NOMO-1 treated with DMSO at 0.1 percent for 48 hours (cell line): ENCODE measurements at regions not wholly inside any gene's neighbourhood (a gene's known extent, or its start where the extent isn't known, plus 50 kb on each side); places are given as distances from the start of the nearest gene placed in this dataset.
"Not testable (repeated sequence)": the region's sequence is repeated elsewhere in the genome, so short reads cannot be mapped to it uniquely, and the experiment has no call there.

Source experiments
- DNase-seq: peaks from one replicate; lab custom pipeline; 2025; ENCODE audit not compliant: unreplicated experiment; lab: John Stamatoyannopoulos, UW

DNA sequence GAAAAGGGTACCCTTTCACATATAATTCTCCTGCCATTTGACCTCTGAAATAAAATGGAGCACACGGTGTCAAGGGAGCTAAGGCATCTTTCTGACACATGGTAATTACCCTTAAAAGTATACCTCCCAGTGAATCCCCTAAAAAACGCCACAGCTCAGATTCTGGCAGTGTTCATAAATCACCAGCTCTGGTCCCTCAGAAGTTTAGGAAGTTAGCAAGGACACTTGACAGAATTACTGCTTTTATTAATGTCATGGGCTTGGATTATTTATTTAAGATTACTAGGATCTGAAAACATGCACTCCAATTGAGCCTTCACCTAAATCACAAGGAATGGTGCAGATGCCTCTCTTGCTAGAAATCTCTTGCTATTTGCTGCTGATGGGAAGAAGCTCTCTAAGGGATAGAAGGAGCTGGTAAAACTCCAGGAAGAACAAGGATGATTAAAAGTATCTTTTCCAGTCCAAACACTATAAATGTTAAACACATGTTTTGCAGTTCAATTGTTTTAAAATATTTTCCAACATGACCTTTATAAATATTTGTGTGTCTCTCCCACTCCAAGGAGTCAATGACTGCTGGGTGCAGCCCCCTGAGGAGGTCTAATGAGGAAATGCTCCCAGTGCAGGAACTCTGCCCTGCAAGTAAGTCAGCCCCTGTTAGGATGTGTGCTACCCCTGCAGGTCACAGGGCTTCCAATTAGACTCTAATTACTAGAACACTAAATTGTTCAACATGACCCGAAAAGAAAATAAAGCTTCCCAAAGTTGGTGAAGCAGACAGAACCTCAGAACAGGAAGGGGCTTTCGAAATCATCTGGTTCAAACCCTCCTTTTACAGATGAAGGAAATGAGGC is 230.3 kb downstream of the TFAP2A start:
- peak; percentile 11 for DNase-seq

DNA sequence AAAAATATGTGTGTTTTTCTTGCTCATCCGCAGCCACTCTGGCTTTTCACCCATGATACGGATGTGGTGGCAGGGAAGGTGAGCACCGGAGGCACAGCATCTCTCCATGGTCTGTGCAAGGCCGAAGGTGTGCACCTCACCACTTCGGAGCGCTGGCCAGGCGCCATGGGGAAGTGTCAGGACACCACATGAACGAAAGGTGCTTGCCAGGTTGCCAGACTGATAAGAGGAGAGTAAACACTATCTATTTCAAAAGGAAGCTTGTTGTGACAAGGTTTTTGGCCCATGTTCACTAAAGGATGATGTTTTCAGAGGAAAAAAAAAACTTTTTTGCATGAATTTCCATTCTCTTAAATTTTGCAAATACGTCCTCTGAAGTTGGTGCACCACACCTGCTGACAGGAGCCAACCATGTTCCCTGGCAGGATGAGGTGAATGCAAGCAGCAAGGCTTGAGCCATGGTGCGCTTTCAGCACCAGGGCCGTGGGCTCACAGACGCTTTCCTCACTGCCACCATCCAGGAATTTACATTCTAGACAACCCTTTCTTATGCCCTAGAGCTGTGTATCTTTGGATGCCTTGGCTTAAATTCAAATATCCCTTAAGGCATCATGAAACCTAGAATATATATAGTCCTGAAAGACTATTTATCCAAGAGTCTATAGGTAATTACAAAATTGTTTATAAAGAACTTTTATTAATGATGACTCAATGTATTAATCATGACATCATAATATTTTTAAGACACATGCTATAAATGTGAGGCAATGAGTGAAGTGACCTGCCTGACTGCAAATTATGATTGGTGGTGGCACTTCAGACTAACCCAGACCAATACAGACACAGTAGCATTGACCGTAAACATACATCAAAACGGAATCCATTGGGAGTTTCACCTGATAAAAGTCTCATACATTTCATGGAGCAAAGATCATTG is 234.5 kb downstream of the TFAP2A start:
- no peak for DNase-seq

DNA sequence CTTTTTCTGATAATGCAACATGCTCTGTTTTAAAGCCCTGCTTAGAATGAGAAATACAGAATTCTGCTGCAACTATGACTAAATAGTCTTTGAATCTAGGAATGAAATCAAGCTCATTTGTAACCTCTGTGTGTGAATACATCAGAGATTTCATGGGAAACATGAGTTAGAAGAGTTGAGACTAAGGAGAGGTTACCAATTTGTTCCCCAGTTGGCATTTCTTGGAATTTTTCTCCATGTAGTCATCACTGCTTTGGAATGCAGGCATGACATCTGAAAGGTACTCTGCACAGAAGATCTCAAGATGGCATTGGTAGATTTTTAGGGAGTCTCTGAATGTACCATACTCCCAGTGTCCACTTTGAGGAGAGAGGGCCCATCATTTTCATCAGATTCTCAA is 237.2 kb downstream of the TFAP2A start:
- DNase-seq: no peak

DNA sequence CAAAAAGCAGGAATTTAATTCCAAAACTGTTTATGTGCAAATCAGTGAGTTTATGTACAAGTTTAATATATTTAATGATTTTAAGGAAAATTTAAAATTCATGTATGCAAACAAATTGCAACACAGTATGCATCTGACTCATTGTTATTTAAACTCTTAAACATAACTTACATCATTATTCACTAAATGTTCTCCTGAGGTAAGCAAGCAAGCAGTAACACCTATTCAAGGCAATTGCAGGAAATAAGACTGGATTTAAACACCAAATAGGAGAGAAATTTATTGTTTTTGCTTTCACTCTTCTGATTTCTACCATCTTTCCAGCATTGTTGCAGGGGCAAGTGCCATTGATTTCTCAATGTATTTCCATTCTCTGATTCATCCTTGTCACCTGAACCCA is 239.5 kb downstream of the TFAP2A start:
- no peak for DNase-seq

DNA sequence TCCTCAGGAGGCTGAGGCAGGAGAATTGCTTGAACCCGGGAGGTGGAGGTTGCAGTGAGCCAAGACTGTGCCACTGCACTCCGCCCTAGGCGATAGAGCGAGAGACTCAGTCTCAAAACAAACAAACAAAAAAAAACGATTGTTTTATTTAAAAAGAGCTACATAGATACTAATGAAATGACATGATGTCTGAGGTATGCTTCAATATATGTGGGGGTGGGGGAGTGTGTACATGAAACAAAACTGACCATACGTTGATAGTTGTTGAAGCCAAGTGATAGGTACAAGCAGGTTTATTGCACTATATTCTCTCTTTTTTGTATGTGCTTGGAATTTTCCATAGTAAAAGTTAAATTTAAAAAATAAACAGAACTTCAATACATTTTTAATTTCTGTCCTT is 240.1 kb downstream of the TFAP2A start:
- DNase-seq: no peak

DNA sequence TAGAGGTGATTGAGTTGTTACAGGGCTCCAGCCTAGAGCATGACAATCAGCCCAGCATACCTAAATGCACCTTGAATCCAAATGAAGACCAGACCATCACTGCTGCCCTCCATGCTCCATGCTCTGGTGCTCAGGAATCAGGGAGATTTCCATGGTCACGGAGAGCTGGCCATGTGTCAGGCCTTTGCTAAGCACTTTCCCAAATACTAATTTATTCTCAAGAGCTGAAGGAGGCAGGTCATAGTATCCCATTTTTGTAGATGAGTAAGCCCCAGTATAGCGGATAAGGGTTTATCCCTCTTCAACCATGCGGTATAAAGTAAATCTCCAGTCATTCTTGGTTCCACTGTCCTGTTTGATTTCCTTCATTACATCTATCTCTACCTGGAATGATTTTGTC is 240.8 kb downstream of the TFAP2A start:
- no peak for DNase-seq

DNA sequence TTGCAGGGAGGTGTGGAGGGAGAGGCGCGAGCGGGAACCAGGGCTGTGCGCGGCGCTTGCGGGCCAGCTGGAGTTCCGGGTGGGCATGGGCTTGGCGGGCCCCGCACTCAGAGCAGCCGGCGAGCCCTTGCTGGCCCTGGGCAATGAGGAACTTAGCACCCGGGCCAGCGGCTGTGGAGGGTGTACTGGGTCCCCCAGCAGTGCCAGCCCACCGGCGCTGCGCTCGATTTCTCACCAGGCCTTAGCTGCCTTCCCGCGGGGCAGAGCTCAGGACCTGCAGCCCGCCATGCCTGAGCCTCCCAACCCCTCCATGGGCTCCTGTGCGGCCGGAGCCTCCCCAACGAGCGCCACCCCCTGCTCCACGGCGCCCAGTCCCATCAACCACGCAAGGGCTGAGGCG is 243.2 kb downstream of the TFAP2A start:
- DNase-seq: not testable (repeated sequence)

DNA sequence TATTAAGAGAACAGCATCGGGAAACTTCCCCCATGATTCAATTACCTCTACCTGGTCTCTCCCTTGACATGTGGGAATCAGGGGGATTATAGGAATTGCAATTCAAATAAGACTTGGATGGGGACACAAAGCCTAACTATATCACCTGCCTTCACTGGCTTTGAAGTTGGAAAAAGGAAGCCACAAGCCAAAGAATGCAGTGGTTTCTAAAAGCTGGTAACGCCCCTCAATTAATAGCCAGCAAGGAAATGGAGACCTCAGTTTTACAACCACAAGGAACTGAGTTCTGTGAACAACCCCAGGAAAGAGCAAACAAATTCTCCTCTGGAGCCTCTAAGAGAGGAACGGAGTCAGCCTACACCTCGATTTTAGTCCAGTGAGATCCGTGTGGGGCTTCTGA is 244.1 kb downstream of the TFAP2A start:
- no peak for DNase-seq

DNA sequence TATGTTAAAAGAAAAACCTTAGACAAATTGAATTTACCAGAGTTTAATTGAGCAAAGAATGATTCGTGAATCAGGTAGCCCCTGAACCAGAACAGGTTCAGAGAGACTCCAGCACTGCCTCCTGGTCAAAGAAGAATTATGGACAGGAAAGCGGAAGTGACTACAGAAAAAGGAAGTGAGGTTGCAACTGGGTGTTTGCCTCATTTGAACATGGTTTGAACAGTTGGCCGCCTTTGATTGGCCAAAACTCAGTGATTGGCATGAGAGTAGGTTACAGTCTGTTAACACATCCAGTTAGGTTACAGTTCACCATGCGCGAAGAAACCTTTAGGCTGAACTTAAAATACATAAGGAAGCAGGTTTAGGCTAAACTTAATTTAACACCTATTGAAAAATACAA is 248.8 kb downstream of the TFAP2A start:
- DNase-seq: peak; percentile 55

DNA sequence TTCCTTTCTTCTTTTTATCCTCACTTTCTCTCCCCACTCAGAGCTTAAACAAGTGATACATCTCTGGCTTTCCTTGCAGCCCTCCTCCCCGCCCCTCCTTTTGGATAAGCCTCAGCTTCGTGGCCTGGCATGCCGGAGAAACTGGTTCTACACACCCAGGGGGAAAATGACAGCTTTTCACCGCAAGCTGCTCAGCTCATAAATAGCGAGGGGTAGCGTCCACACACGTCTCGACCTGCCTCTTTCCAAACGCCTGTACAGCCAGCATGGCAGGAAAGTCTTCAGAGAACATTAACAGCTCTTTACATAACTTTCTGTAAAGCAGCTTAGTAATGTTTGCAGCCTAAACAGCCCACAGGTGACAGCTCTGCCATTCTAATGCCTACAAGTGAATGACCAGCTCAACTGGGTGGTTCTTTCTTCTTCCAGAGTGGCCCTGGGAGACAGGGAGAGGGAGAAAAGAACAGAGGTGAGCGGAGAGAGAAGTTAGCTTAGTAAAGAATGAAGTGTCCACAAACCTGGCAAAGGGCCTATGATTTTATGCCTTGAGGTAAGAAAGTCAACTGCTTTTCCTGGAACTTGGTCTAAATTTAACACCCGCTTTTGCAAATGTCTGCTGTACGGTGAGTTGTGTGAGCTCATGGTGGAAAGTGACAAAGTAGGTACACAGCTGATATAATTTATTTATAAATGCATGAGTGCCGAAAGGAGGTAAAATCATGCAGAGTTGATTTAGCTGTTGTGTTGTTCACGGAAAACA is 251.5 kb downstream of the TFAP2A start:
- no peak for DNase-seq

DNA sequence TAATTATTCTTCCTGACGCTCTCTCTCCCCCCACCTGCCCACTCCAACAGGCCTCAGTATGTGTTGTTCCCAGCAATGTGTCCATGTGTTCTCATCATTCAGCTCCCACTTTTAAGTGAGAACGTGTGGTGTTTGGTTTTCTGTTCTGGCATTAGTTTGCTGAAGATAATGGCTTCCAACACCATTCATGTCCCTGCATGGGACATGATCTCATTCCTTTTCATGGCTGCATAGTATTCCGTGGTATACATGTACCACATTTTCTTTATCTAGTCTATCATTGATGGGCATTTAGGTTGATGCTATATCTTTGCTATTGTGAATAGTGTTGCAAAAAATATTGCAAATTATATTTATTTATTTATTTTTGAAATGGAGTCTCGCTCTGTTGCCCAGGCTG is 258.0 kb downstream of the TFAP2A start:
- no peak for DNase-seq

DNA sequence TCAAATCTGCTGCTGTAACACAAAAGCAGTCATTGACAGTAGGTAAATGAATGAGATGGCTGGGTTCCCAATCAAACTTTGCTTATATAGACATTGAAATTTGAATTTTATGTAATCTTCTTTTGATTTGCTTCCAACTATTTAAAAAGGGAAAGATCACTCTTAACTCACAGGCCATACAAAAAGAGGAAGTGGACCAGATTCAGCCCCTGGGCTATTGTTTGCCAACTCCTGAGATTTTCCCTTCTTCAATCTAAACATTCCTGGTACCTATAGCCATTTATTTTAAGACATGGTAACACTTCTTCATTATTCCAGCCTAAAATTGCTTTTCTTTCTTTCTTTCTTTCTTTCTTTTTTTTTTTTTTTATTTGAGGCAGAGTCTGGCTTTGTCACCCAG is 260.6 kb downstream of the TFAP2A start:
- DNase-seq: no peak

DNA sequence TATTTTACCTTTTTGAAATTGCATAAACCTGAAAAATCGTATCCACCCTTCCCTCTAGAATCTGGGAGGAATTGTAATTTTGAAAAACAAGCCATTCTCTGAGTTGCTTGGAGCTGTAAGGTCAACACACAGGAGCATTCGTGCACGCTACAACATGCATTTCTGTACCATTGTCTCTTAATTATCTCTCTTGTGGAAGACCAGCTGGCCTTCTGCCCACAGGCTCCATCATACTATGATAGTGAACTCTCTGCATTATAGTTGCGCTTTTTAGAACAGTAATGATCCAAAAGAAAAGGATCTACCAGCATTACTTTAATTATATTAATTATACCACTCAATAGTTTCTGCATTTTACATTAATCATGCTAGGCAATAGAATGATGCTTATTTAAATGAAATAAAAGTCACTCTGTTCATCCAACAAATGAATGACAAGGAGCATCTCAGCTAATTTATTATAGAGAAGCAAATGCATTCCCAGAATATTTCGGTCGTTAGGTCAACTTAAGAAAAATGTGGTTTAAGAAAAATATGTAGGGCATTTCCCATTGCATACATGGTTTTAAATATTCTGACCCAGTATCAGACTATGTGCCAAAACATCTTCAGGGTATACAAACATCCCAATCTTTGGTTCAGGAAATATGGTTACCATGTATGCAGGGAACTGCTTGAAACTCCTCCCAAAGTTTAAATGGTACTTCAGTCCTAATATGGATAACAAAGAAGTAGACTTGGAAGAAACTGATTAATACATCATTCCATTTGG is 263.5 kb downstream of the TFAP2A start:
- DNase-seq: no peak

DNA sequence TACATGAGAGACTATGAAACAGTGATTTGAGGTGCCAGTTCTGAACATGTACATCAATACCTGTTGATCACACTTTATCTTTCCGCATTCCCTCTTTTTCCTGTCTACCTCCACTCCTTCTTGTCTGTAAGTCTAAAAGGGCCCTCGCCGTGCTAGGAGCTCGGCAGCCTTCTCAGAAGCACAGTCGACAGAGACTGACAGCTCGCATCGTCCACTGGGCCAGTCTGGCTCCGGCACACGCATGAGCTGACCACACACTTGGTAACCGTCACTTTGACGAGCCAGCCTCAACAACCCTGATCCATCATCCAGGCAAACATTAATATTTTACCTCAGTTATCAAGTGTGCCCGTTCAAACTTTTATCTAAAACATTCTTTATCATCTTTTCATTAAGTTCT is 265.3 kb downstream of the TFAP2A start:
- no peak for DNase-seq

DNA sequence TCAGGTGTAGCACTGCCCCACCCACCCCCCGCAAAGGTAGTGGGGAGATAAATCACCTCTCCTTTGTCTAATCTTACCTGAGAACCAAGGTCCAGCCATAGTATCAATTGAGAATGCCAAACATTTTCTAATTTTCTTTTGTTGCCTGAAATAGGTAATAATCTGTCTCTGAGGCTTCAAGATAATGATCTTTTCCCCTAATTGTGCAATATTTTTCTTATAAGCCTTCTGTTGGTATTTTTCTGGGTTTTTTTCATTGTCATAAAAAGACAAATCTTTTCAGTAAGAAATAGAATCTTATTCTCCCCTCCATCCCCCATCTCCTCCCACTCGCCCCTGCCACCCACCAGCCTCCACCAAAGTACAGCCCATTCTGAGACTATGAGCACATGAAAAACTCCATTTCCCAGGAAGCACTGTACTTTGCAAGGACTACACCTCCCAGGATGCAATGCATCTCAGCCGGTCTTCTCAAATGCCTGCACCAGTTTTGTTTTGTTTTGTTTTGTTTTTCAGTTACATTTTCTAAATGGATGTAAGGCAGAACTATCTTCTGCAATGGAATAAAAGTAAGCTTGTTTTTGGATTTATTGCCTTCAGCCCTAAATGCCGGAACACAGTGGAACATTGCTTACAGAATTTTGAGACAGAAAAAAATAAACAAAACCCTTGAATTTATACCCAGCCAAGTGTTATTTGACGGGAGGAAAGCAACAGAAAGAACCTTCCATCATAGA is 268.0 kb downstream of the TFAP2A start:
- peak; percentile 72 for DNase-seq

DNA sequence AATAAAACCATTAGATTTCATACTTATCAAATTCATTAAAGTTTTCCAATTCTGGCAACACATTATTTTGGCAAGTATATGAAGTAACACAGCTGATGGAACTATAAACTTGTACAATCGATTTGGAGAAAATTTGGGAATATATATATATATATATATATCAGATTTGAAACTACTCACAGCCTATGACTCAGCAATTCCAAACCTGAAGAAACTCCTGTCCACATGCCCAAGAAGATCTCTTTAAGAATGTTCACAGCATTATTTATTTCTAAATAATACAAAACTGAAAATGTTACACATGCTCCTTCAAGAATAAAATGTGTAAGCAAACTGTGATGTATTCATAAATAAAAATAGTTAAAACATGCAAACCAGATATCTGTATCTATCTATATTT is 270.1 kb downstream of the TFAP2A start:
- DNase-seq: no peak

DNA sequence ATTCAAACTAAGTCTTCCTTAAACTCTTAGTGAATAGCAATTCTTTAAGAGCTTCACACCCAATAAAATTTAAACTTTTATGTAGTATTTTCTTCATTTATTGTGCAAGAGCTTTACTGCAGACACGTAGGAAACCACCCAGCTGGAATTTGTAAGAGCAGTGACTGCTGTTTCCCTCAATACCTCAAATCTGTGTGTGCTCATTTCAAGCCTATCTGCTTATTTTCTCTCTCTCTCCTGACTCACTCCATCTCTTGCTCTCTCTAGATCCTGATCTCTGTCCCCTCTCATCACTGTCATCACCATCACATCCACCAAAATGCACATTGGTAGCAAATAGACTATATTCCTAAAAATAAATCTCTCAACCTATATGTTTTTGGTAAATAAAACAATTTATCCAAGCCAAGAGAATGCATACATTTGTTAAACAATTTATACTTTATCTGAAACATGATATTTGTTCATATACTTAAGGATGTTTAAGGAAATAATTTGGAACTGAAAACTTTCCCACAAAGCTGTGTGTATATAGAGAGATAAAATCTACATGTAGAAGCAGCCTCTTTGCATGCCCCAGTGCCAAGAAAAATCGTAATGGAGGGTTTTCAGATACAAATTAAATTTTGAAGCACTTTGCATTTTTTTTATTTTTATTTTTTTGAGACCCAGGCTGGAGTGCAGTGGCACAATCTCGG is 273.0 kb downstream of the TFAP2A start:
- DNase-seq: no peak

DNA sequence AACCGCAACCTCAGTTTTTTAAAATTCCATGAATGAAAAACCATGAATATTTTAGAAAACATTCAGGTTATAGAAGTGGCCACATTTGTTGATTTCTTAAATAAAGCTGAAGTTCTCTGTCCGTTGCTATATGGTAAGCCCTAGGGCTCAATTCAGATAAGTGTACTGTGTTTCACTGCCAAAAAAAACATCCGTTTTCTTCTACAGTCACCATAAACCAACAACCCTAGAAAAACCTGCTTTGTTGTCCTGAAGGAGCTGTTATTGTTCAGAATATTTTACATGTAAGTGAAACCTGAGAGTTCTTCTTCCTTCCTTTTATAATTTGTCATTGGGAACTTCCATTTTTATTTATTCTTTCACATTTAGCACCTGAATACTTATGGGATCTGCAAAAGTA is 274.1 kb downstream of the TFAP2A start:
- DNase-seq: no peak

DNA sequence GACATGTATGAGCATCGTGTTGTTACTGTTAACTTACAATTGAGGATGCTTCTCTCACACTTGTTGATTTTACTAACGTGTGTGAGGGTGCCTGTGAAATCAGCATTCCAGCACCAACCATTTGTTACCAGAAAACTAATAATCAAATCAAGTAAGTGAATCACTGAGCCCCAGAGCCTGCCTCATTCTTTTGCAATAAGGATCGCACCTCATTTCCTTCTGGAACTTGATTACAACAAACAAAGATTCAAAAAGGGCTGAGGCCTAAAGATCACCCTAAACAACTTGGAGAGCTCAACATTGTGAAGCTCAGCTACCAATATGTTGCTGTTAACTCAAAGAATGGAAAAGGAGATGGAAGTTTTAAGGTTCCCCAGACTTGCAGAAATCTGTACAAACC is 274.7 kb downstream of the TFAP2A start:
- no peak for DNase-seq
